ENCODE measurements at regions not wholly inside any gene's neighbourhood (a gene's known extent, or its start where the extent isn't known, plus 50 kb on each side); places are given as distances from the start of the nearest gene placed in this dataset.
A peak's percentile ranks its signal among the peaks of the same experiment; 100 is the strongest.
"Not testable (repeated sequence)": the region's sequence is repeated elsewhere in the genome, so short reads cannot be mapped to it uniquely, and the experiment has no call there.

DNA sequence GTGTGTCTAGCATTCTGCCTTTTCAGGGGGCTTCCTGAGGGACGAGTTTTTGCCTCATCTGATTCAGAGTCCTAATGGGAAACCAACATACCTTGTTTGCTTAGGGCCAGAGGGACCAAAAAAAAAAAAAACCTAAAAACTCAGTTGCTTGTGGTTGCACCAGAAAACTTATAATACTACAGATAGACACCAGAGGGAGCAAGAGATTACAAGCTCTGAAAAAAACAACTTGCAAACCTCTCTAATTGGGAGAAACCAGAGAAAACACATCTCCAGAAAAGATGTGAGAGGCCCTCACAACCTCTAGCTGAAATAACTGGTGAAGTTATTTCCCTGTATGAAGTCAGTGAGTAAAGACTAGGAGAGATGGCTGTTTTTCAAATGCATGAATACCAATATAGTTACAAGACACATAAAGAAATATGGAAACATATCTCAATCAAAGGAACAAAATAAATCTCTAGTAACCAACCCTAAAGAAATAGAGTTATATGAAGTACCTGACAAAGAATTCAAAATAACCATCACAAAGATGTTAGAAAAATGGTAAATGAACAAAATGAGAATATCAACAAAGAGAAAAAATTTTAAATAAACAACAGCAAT, 233.7 kb upstream of the NFIA start:
- peak; percentile 53 to 76 for DNase-seq

DNA sequence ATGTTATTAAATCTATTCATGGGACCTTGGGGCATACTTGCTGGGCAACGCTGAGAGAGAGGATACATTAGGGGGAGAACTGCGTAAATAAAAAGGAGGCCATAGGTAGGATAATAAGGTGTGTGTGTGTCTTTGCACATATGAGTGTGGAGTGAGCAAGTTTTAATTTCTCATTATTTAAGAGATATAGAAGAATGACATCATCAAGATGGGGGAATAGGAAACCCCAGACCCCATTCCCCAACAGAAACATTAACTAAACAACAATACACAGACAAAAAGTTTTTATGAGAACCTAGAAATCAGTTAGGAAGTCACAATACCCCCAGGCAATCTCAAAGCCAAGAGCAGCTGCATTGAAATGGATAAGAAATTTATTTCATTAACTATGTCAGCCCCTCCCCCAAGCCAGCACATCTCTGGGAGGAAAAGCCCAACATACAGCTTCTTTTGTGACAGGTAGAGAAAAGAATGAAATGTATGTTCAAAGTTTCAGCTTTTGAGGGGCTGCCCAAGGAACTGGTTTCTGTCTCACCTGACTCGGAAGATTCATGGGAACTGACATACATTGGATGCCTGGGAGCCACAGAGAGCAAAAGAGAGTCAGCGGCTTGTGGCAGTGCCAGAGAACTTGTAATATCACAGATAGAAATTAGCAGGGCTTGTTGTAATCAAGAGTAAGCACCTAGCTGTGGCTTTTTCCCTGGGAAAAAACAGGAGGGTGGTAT, 234.3 kb upstream of the NFIA start:
- no peak for DNase-seq

DNA sequence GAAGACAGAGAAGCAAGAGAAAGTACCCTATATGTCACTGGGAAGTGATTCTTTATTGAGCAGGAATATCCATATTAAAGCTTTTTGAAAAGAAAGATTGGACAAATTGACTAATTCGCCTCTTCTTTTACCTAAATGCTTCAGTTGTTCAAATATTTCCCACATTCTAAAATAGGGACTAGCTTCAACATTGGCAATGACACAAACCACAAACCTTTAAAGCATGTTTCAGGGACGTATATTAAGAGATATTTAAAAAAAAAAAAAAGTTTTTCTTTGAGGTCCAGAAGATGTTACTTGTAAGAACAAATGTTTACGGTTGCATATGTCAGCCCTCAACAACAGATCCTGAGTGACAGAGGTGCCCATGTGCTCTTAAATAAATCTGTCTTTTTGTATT, 235.0 kb upstream of the NFIA start:
- no peak for DNase-seq

DNA sequence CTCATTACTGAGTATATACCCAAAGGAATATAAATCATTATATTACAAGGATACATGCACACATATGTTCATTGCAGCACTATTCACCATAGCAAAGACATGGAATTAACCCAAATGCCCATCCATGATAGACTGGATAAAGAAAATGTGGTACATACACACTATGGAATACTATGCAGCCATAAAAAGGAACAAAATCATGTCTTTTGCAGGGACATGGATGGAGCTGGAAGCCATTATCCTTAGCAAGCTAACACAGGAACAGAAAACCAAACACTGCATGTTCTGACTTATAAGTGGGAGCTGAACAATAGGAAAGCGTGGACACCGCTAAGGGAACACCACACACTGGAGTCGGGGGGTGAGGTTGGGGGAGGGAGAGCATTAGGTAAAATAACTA, 236.7 kb upstream of the NFIA start:
- DNase-seq, result not testable (repeated sequence)

- no peak for DNase-seq
Observed at GRCh38 chr1:60842304-60842703, 240.1 kb upstream of the NFIA start.

- no peak for DNase-seq
Observed at GRCh38 chr1:60841116-60842046, 241.0 kb upstream of the NFIA start.

DNA sequence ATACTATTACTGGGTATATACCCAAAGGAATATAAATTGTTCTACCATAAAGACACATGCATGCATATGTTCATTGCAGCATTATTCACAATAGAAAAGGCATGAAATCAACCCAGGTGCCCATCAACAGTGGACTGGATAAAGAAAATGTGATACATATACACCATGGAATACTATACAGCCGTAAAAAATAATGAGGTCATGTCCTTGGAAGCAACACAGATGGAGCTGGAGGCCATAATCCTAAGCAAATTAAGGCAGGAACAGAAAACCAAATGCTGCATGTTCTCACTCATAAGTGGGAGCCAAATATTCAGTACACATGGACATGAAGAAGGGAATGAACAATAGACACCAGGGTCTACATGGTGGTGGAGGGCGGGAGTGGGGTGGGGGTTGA, 241.9 kb upstream of the NFIA start:
- not testable (repeated sequence) for DNase-seq

GRCh38 chr1:60835649-60836048, 246.7 kb upstream of the NFIA start:
- no peak for DNase-seq

GRCh38 chr1:60833173-60833572, 249.2 kb upstream of the NFIA start:
- DNase-seq, result no peak

DNA sequence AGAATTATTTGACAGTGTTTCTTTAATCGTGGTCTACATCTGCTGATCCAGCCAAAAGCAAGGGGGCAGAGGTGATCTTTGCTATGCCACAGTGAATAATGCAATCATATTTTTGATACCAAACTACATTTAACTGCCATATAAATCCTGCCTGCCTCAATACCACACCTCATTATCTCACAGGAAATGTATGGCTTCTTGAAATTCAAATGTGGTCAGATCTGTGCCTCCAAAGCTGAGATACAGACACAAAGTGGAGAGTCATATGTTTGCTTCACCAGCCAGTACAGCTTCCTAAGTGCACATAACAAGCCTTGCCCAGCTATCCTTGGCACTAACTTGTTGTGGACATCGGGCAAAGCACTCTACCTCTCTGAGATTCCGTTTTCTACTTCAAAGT, 250.0 kb upstream of the NFIA start:
- DNase-seq, result no peak

- no peak for DNase-seq
Observed at GRCh38 chr1:60831780-60832179, 250.6 kb upstream of the NFIA start.

DNA sequence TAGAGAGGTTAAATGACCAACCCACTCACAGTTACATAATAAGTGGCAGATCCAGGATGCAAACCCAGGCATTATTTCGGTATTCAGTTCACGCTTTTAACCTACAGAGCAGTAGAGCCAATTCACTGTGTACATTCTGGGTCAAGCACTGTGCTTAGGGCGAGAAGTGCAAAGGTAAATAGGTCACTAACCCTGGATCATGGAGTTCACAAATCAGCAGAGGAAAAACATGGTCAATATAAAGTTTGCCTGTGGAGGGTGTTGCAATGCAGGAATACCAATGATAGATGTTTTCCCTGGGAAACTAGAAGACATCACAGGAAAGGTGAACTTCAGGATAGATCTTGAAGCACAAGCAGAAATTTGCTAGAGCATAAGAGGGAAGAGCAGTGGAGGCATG, 253.4 kb upstream of the NFIA start:
- no peak for DNase-seq

- DNase-seq, result no peak
Observed at GRCh38 chr1:60826320-60827094, 255.9 kb upstream of the NFIA start.

- no peak for DNase-seq
Observed at GRCh38 chr1:60825593-60825992, 256.8 kb upstream of the NFIA start.

DNA sequence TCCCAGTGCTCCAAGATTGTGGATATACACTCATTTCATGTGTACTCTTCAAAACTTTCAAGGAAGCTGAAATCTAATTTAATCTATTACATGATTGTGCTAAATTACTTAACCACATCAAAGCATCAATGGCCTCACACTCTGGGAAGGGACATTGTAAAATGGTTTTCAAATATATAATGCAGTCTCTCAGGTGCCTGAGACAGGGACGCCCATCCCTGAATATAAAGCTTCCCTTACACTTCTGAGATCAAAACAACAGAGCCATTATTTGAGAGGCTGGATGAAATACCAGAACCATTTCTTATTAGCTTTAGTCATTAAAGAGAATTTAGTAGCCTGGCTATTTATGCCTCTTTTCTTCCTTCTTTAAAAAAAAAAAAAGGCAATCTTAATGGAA, 259.2 kb upstream of the NFIA start:
- no peak for DNase-seq

DNA sequence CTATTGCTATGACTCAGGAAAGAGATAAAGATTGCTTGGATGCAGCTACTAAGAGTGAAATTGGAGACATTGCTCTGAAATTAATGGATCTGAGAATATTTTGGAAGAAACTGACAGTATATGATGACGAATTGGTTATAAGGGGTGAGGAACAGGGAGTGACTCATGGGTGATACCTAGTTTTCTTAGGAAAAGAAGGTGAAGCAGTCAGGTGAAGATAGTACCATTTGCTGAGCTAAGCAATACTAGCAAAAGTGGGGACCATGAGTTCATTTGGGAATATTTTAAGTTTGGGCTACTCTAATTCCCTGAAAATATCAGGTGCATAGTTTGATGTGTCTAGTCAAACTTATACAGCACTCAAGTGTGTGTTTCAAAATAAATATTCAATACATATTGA, 260.1 kb upstream of the NFIA start:
- DNase-seq, result no peak

- no peak for DNase-seq
Observed at GRCh38 chr1:60821156-60821555, 261.2 kb upstream of the NFIA start.

DNA sequence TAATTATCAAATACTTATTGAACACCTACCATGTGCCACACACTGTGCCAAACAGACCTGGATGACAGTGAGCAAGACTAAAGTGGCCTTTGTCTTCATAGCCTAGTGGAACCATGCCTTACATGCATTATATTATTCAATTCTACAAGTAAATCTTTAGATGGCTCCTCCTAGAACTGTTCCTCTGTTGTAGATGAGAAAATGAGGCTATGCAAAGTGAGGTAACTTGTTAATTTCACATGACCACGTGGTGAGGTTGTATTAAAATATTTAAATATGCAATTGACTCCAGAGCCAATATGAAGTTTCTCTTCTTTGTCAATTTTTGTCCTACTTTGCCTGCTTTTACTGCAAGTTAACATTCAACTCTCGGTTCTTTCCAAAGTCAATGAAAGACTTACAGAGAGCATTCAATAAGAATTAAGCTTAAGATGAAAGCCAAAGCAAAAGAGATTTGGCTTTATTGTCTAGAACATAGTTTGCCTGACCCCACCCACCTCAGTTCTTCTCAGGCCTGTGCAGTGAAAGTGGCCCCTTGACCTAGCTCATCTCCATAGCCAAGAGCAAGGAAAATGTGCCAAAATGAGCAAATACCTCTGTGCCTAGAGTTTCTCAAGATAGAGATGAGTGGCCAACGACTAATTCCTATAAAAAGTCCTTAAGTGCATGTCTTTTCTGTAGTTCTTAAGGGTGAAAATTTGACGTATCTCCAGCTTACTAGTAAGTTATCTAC, 263.2 kb upstream of the NFIA start:
- no peak for DNase-seq

DNA sequence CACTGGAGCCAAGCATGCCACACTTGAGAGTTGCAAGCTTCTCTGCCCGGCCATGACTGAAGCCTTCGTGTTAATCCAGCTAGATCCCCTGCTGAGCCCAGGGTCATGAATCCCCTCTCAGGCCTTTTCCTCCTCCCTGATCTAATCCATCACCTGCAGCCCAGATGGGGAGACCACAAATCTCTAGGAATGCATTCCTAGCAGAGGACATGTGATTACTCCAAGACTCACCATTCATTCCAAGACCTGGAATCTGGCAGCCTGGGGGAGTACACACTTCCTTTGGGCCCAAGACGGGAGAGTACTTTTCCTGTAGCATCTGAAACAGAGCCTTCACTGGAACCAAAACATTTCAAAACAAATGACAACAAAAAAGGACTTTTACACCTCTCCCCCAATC, 269.3 kb upstream of the NFIA start:
- DNase-seq, result no peak

GRCh38 chr1:60809204-60809980, 273.0 kb upstream of the NFIA start:
- DNase-seq, result no peak

DNA sequence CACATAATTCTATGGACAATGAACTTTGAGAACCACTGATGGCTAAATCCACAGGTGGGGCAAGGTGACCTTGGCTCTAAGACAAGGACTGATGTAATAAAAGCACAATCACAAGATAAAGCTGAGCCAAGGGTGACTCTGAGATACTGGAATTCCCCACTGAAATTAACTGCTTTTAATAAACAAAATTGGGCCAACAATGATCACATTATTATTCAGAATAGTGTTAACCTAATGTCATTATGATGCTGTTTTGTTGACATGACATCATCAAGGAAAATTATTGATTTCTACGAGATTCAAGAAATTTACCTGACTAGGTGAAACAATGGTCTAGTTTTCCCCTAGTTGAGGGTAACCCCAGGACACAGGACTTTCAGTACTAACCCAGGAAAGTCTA, 273.7 kb upstream of the NFIA start:
- no peak for DNase-seq

DNA sequence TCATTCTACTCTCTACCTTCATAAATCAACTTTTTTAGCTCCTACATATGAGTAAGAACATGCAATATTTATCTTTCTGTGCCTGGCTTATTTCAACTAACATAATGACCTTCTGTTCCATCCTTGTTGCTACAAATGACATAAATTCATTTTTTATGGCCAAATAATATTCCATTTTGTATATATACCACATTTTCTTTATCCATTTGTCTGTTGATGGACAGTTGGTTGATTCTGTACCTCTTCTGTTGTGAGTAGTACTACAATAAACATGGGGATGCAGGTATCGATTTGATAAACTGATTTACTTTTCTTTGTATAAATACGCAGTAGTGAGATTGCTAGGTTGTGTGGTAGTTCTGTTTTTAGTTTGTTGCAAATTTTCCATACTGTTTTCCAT, 279.5 kb upstream of the NFIA start:
- DNase-seq, result no peak
